Left lobe of liver (tissue), 2 donors: ENCODE measurements at regions not wholly inside any gene's neighbourhood (a gene's known extent, or its start where the extent isn't known, plus 50 kb on each side); places are given as distances from the start of the nearest gene placed in this dataset.
"Not testable (repeated sequence)": the region's sequence is repeated elsewhere in the genome, so short reads cannot be mapped to it uniquely, and the experiment has no call there.

Experiments used
- ATAC-seq: fragments of 200-7000 bp; cut with Tn5 transposase; one replicate; pipeline ENCODE4 v1.9.1; 2020; ENCODE audit warnings: mild to moderate bottlenecking, moderate library complexity
- DNase-seq: peaks from one replicate; pipeline ENCODE4 v3.0.0-alpha.2; 2020; ENCODE audit warnings: low spot score
- donor health status: DM: no; HTN: no; CAD: no; lungs with moderate emphysema.
- donor health status: DM: no; HTN: yes; CAD: no.

- DNase-seq: no peak
- no peak for ATAC-seq
Observed at GRCh38 chr9:129440435-129441186, 180.3 kb downstream of the C9orf50 start.

- no peak for DNase-seq
- ATAC-seq: no peak
Observed at GRCh38 chr9:129439242-129439641, 181.7 kb downstream of the C9orf50 start.

GRCh38 chr9:129437626-129438323 is 183.1 kb downstream of the C9orf50 start:
- peak; percentile 10 for ATAC-seq
- DNase-seq: no peak

- ATAC-seq (peak; percentile 85), DNase-seq (no peak)
Observed at GRCh38 chr9:129436751-129437625, 183.9 kb downstream of the C9orf50 start.

- DNase-seq: no peak
Observed at GRCh38 chr9:129435988-129436717, 184.7 kb downstream of the C9orf50 start.

GRCh38 chr9:129435291-129435690 is 185.6 kb downstream of the C9orf50 start:
- DNase-seq (no peak), ATAC-seq (no peak)

More at GRCh38 chr9:129435988-129436717, 184.7 kb downstream of the C9orf50 start:
- ATAC-seq: no peak

- ATAC-seq (peak; percentile 37), DNase-seq (no peak)
Observed at GRCh38 chr9:129434187-129434586, 186.7 kb downstream of the C9orf50 start.

GRCh38 chr9:129432297-129433154 is 188.4 kb downstream of the C9orf50 start:
- ATAC-seq (peak; percentile 25), DNase-seq (no peak)

- DNase-seq: no peak
Observed at GRCh38 chr9:129430940-129431643, 189.8 kb downstream of the C9orf50 start.

GRCh38 chr9:129428864-129429577 is 191.9 kb downstream of the C9orf50 start:
- ATAC-seq (no peak), DNase-seq (no peak)

More at GRCh38 chr9:129430940-129431643, 189.8 kb downstream of the C9orf50 start:
- no peak for ATAC-seq

GRCh38 chr9:129427149-129427548 is 193.8 kb downstream of the C9orf50 start:
- no peak for DNase-seq
- no peak for ATAC-seq

GRCh38 chr9:129423755-129424154 is 197.1 kb downstream of the C9orf50 start:
- not testable (repeated sequence) for DNase-seq, ATAC-seq

- ATAC-seq (no peak), DNase-seq (no peak)
Observed at GRCh38 chr9:129423216-129423615, 197.7 kb downstream of the C9orf50 start.

GRCh38 chr9:129422843-129423192 is 198.1 kb downstream of the C9orf50 start:
- DNase-seq (no peak), ATAC-seq (peak; percentile 45)

GRCh38 chr9:129422032-129422842 is 198.7 kb downstream of the C9orf50 start:
- peak; percentile 11 for ATAC-seq
- DNase-seq: no peak

GRCh38 chr9:129421371-129421770 is 199.5 kb downstream of the C9orf50 start:
- DNase-seq (no peak), ATAC-seq (no peak)

- DNase-seq (no peak), ATAC-seq (no peak)
Observed at GRCh38 chr9:129420721-129421120, 200.2 kb downstream of the C9orf50 start.
